Inflammatory macrophage (primary cell): ENCODE measurements at regions not wholly inside any gene's neighbourhood (a gene's known extent, or its start where the extent isn't known, plus 50 kb on each side); places are given as distances from the start of the nearest gene placed in this dataset.
"Not testable (repeated sequence)": the region's sequence is repeated elsewhere in the genome, so short reads cannot be mapped to it uniquely, and the experiment has no call there.

ENCODE experiments used
- DNase-seq, 2 donors: peaks; one replicate each; pipeline ENCODE4 v3.0.0-alpha.2; 2020 to 2022

DNA sequence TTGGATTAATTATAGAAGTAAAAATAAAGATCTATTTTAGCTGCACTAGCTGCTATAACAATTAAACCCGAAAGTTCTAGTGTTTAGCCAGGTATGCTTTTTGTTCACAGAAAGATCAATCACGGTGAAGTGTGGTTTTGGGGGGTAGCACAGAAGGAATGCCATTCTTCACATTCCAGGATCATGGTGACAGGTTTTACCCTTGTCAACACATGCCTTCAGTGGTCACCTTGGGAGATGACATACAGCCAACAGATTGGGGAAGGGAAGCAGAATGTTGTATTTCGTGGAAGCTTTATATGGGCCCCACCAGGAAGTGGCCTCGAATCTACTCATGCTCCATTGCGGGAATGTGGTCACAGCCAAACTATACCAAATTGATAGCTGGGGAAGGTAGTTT, 753.6 kb downstream of the RAPGEF2 start:
- DNase-seq, result no peak

DNA sequence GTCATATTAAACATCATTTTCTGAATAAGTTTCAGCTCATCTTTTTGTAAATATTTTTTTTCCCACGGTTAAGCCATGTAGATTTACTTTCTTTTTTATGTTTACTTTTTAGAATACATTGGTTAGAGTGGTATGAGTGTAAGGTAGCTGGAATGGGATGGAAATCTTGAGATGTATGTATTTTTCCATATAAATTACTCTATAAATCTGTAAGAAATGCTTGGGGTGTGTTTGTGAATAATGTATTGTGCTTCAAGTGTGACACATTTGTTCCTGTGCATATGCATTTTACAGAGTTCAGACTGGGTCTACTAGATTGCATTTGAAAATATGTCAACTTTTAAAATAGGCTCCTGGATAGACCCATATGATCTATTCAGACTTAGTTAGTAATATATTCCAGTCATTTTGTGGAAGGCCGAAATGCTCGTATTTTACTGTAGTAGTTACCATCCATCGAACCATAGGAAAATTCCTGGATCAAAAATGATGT, 756.8 kb downstream of the RAPGEF2 start:
- DNase-seq, result no peak

DNA sequence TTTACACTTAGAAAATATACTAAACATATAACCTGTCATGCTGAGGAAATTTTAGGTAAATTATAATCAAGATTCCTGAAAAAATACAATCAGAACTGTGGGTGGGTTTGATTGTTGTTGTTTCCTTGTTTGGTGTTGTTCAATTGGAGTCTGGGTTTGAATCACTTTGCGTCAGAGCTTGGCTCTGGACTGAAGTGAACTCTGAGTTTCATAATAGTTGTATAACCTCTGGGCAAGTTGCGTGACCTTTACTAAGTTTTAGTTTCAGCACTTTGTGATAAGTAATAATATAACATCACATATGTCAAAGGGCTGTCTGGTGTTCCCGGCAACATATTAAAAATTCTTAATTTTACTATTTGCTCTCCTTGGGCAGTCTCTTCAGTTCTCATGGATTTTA, 758.1 kb downstream of the RAPGEF2 start:
- DNase-seq, result no peak

DNA sequence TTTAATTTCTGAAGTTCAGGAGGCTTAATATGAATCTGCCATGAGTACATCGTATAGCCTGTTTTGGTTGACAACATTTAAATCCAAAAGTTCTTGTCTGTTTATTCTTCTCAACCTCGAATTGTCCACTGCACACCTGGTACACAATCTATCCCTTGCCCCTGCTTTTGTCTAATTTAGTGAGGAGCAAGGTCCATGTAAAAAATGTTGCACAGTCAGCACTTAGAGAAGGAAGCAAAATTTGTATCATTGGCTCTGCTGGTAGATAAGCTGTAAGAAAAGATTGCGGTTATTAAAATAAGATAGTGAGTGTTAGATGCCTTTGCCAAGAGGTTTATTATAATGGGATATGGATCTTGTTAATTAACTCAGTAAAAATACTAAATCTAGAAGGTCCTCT, 761.5 kb downstream of the RAPGEF2 start:
- DNase-seq, result no peak

DNA sequence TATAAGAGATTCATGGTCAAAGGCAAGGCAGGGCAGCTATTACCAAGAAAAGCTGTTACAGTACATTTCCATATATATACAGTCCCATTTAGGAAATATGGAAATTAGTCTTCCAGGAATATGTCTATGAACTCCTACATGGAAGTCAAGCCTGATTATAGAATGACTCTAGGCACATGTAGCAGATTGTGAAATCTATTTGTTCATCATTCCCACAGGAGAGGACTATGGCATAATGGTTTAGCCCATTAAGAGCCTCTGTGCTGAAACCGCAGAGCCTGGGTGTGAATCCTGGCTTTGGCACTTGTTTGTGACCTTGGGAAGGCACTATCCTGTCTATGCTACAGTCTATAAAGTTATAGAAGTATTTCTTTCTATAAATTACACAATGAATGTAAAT, 764.8 kb downstream of the RAPGEF2 start:
- DNase-seq, result no peak

DNA sequence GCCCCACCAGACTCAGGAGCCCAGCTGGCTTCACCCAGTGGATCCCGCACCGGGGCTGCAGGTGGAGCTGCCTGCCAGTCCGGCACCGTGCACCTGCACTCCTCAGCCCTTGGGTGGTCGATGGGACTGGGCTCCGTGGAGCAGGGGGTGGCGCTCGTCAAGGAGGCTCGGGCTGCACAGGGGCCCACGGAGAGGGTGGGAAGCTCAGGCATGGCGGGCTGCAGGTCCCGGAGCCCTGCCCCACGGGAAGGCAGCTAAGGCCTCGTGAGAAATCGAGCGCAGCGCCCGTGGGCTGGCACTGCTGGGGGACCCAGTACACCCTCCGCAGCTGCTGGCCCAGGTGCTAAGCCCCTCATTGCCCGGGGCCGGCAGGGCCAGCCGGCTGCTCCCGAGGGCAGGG, 766.1 kb downstream of the RAPGEF2 start:
- DNase-seq, result not testable (repeated sequence)

DNA sequence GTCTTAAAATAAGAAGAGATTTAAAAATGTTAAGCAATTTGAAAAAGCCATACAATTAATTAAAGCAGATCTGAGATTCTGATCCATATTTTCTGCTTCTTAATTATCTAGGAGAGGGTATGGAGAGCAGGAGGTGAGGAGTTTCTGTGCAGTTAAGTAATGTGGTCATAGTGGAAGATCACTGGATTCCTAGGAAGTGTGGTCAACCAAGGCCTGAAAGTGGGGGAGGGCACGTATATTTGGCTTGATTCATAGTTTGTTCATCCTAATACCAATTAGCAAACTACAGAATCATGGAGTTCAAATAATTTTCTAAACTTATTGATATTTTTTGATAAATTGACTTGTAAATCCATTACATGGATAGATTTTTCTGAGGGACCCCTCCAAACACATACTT, 768.3 kb downstream of the RAPGEF2 start:
- DNase-seq, result no peak

DNA sequence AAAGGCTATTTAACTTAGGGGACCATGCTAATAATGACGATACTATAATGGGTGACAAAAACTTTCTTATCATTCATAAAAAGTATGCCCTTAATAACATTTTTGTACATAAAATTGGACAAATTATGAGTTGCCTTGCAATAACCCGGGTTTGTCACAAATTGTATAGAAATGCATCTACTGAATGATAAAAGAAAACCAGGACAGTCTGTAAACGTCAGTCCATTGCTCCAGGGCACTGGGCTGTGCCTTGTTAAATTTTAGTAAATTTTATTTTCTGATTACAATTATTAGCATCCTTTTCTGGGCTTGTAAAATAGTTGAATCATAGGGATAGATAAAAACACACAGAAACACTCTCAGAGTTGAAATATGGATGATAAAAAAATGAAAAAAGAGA, 778.3 kb downstream of the RAPGEF2 start:
- no peak for DNase-seq

DNA sequence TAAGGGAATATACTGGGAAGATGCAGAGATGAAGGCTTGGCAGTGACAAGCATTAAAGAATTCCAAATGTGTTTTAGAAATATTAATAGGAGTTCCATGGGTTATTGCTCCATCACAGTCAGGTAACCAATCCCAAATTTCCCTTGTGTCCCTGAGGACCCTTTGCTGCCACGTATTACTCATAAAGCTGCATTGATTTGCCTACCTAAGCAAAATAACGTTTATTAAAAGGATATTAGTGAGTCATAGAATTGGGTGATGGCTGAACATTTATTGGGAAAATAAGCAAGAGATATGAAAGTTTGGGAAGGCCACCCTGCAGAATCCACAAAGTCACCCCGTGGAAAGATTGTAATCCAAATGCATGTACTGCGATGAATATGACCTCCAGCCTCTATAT, 782.1 kb downstream of the RAPGEF2 start:
- DNase-seq, result no peak

DNA sequence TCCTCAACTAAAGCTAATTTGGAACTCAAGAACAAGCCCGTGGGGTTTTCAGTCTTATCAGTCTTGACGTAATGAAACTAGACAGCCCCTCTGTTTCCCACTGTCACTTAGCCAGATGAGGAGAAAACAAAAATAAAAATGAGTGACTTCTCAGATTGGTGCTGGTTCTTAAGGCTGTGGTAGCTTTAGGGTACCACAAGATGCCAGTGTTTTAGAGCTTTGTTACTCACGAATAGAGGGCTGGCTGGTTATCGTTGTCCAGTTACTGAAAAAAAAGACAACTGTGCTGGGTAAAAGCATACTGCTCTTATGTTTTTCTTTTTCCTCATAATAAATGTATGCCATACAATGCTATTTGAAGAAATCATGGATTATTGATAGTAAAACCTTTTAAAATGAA, 796.7 kb downstream of the RAPGEF2 start:
- DNase-seq, result no peak

DNA sequence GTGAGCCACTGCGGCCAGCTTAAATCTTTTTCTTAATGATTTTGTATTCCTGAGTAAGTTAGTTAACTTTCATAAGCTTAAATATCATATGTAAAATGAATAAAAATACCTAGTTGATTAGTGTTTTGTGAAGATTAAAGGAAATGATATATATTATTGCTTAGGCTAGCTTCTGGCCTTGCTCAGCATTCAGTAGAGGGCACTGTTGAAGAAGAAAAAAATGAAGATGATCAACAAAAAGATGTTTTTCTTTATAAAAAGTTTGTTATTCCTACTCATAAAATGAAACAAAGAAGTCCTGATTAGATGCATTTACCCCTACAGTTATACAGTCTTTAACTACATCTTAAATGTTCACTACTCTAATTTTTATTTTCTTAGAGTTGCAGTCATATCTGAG, 797.7 kb downstream of the RAPGEF2 start:
- no peak for DNase-seq

DNA sequence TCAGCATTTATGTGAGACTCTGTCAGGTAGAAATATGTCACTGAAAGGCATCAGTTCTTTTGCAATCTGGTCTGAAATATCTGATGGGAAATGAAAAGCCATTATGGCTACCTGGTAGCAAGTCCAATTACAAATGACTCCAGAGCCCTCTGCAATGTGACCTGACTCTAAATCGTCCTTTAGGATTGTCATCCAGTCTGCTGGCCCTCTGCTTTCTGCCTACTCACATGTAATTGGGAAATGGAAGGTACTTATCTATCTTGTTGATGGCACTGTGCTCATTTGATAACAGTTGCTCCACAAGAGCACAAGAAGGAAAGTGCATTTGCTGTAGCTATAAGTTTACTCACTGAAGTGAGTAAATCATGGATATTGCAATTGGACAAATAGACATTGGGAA, 799.8 kb downstream of the RAPGEF2 start:
- DNase-seq, result no peak

DNA sequence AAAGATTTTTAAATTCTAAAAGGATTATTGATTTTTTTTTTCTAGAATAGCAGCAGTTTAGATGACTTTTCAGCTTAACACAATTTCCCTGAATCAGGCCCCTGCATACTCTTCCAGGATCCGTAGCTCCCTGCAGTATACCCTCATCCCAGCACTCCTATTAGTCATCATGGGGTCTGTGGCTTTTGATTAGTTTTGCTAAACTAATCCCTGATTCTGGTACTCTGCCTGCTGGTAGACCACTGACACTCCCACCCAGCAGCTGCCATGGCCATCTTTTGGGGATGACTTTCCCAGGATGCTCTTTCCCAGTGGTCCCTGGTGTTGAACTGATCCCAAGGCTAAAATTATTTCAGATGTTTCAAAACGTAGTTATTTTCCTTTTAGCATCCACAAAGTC, 802.0 kb downstream of the RAPGEF2 start:
- DNase-seq, result no peak

DNA sequence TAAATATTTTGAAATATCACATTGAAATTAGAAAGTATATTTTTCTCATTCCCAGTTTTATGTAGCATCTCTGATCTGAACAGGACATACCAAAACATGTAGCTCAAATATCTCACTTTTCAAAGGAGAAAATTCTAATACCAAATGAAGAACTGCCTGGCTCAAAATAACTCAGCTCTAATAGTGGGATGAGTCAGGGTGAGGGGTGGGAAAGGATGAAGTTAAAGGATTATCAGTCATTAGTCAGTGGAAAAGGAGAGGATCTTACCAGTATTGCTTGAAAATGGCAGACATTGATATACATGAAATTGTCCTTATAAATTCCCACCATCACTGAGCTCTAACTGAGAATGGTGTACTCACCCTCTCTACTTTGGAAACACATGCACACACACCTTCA, 803.2 kb downstream of the RAPGEF2 start:
- DNase-seq, result no peak

DNA sequence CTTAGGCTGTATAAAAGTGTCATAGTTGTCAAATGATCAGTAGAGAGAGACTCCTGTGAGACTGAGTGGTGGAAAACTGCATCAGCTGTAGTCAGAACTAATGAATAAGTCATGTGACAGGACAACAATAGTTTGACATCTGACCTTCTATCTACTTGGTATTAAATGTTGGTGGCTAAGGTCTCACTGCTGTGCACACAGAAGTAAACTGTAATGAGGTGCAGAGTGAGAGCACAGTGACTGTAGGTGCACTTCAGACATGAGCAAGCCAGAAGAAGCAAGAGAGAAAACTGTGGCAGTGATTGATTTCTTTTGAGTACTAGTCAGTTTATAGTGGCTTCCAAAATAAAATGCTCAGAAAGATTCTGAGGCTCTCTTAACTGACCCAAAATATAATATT, 803.6 kb downstream of the RAPGEF2 start:
- no peak for DNase-seq

DNA sequence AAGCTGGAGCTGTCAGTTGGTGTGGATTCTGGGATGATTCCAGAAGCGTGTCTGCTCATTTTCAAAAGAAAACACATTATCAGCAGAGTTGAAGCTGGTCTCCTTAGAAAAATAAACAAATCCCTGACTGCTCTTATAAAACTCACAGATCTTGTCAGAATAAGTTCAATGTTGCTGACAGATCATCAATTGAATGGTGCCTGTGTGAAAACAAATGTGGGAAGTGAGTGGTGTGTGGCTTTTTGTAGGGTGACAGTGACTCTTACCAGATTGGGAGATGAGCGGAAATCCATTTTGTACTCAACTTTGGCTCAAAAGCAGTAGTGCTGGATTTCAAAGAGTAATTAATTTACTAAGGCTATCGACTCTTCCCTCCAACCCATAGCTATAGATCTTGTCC, 807.8 kb downstream of the RAPGEF2 start:
- DNase-seq, result no peak

DNA sequence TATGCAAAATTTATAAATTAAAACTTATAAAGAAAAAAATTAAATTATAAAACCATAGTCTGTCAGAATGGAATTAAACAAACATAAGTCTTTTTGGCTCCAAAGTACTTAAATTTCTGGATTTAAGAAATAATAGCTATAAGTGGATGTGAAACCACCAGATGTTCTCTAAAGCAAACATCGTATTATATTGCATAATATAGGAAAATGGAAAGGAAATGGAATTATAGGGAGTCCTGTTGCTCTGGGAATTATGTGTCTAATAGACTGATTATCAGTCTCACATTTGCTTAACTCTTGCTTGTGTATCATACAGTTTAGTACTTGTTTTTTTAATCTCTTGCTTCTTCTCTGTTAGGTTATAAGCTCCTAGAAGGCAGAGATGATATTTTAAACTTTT, 819.2 kb downstream of the RAPGEF2 start:
- DNase-seq, result no peak

DNA sequence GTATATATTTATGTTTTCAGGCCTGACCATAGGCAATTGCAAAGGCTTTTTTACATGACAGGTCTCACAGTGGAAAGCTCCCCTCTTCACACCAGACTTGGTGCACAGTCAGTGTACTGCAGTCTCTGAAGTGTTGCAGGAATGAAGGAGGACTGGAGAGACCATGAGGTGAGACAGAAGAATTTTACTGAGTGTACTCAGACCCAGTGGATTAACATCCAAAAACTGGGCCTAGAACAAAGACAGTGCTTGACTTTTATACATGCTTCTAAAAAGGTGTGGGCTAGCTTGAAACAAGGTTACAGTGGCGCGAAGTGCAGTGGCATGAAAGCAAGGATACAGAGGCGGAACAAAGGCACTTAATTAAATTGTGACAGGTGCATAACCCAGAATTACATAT, 822.9 kb downstream of the RAPGEF2 start:
- DNase-seq, result no peak

DNA sequence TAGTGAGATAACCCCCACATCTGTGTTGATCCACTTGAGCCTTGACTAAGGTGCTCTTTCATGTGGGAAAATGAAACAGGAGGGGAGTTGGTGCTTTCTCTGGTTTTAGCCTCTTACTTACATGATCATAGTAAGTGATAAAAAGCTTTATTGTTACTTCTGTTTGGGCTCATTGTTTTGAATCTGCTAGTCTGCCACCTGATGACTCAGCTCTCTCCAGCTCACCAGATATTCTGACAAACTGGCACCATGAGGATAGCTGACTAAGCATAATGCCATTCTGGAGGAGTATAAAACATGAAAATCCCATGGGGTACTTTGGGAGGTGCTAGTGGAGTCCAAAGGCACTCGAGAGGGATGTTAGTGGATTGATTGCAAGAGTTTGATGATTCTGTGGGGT, 824.0 kb downstream of the RAPGEF2 start:
- no peak for DNase-seq

DNA sequence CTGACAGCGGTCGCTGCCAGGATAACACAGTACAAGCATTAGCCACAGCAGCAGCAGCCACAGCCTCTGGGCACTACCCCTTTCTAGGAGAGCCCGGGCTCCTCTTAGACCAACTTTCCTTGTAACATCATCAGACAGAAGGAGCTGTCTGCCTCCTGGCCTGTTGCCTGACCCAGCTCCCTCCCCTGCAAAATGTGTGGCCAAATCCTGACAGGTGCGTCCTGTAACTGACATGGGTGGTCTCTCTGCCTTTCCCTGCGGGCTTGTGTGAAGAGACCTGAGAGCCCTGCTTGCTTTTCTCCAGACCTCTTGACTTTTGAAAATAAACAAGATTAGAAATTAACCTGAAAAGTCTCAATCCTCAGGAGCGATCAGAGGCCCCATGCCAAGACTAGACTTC, 824.9 kb downstream of the RAPGEF2 start:
- DNase-seq, result no peak

DNA sequence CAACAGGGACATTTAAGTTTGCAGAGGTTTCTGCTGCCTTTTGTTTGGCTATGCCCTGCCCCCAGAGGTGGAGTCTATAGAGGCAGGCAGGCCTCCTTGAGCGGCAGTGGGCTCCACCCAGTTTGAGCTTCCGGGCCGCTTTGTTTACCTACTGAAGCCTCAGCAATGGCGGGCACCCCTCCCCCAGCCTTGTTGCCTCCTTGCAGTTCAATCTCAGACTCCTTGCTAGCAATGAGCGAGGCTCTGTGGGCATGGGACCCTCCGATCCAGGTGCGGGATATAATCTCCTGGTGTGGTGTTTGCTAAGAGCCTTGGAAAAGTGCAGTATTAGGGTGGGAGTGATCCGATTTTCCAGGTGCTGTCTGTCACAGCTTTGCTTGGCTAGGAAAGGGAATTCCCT, 831.7 kb downstream of the RAPGEF2 start:
- DNase-seq, result not testable (repeated sequence)

DNA sequence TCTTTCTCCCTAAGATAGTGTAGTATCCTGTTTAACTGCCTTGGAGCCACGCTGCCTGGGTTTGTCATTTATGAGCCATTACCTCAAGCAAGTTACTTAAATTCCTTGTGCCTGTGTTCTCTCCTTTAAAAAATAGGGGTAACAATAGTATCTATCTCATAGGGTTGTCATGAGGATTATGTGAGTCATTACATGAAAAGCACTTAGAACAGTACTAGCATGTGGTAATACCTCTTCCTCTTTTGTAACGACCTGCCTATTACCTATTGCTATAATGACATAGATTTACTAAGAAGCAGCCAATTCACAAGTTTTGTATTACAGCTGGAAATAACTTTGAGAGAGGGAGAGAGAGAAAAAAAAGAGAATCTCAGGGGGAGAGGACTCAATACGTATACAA, 834.7 kb downstream of the RAPGEF2 start:
- DNase-seq, result no peak

DNA sequence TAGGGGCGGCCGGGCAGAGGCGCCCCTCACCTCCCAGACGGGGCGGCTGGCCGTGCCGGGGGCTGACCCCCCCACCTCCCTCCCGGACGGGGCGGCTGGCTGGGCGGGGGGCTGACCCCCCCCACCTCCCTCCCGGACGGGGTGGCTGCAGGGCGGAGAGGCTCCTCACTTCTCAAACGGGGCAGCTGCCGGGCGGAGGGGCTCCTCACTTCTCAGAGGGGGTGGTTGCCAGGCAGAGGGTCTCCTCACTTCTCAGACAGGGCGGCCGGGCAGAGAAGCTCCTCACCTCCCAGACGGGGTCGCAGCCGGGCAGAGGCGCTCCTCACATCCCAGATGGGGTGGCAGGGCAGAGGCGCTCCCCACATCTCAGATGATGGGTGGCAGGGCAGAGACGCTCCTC, 836.8 kb downstream of the RAPGEF2 start:
- not testable (repeated sequence) for DNase-seq

DNA sequence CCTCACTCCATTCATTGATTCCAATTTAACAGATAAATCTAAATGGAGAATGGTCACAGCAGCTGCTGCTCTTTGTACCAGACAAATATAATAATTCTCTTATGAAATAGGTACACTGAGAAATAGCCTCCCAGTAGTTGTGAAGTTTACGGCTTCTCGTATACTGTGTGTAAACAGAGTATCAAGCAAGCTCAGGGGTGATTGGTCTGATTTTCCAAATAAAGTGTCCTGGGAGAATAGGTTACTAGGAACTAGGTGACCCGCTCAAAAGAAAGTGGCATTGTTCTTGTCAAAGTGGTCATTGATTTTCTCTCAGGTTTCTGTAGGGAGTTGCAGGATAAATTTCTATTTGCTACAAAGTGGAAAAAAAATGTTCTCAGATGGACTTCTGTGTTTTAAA, 838.2 kb downstream of the RAPGEF2 start:
- no peak for DNase-seq

DNA sequence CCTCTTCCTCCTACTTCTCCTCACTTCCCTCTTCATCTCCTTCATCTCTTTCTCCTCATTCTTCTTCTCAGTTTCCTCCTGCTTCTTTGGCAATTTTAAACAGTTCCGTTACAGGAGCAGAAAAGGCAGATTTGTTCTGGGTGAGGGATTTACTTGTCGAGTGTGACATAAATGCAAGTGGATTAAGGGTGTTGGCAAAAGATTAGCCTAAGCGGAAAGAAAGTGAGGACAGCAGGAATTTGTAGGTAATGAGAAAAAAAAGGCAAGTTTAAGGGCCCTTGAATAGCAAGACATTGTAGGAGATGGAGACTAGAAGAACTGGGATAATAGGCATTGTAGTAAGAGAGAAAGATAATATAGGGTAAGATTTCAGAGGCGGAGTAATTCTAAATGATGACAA, 841.6 kb downstream of the RAPGEF2 start:
- no peak for DNase-seq
